HCT116 (cell line): ENCODE measurements at regions not wholly inside any gene's neighbourhood (a gene's known extent, or its start where the extent isn't known, plus 50 kb on each side); places are given as distances from the start of the nearest gene placed in this dataset.

Experiments used
- ATAC-seq: fragments of 200-7000 bp; cut with Tn5 transposase; 2 replicates; pipeline ENCODE4 v1.9.1; 2020; ENCODE audit warnings: mild to moderate bottlenecking, moderate library complexity
- BruUV-seq: library from RNA; stranded (reverse); fragments of 400-500 nt; replicated peaks from 2 replicates; lab custom pipeline; 2021; lab: Mats Ljungman, UMichigan
- CTCF ChIA-PET: fragments of 300-600 bp; sonication (Branson Sonifier 250); formaldehyde crosslinking; loops from one replicate; lab custom pipeline; 2021; ENCODE audit warnings: antibody characterized with exemption; lab: Charles Lee
- POLR2A ChIA-PET: fragments of 300-600, 350-600 bp; sonication (Branson Sonifier 250); formaldehyde crosslinking; loops from one replicate; lab custom pipeline; 2021; ENCODE audit warnings: antibody characterized with exemption; lab: Charles Lee
- RAD21 ChIA-PET, 2 experiments: fragments of 300-600 bp; sonication (Branson Sonifier 250); formaldehyde crosslinking; loops; one replicate each; lab custom pipeline; 2023; ENCODE audit warnings: low total read pairs in 2 of 2; ENCODE audit not compliant: uncharacterized antibody in 2 of 2, unreplicated experiment in 2 of 2, low non-redundant PET in 1 of 2; lab: Charles Lee
- DNase-seq: peaks from one replicate; pipeline ENCODE4 v3.0.0-alpha.2; 2010; ENCODE audit warnings: low read depth, low spot score
- H2AFZ ChIP-seq: fragments of 200-600 bp; shearing (Covaris generic), sonication (generic); 2 replicates; pipeline ENCODE4 v1.6.1; 2017; ENCODE audit warnings: low read depth, mixed run types, mixed read lengths, antibody characterized with exemption, low read length; ENCODE audit not compliant: poor library complexity, severe bottlenecking
- H3K27ac ChIP-seq: 2 replicates; pipeline ENCODE4 v1.5.1; 2012; ENCODE audit warnings: low read depth, low read length
- H3K27me3 ChIP-seq: fragments of 200-600 bp; sonication (generic); 2 replicates; pipeline ENCODE4 v1.6.1; 2016; ENCODE audit warnings: mixed run types, low read length, mixed read lengths; ENCODE audit not compliant: insufficient read depth
- H3K36me3 ChIP-seq, 2 experiments: fragments of 200-500 bp in 1 of 2; fragments of 200-600 bp in 1 of 2; sonication (Bioruptor generic) in 1 of 2; sonication (generic) in 1 of 2; 2 replicates each; pipeline versions ENCODE4 v1.5.1 to v1.6.1; 2014 to 2016; ENCODE audit warnings: low read length in 2 of 2, inconsistent platforms in 1 of 2, mixed read lengths in 1 of 2, mixed run types in 1 of 2; ENCODE audit not compliant: insufficient read depth in 2 of 2, control insufficient read depth in 1 of 2
- H3K4me1 ChIP-seq, 2 experiments: fragments of 200-600 bp in 1 of 2; sonication (generic) in 1 of 2; 2 replicates each; pipeline versions ENCODE4 v1.5.1 to v1.6.1; 2012 to 2017; ENCODE audit warnings: low read length in 2 of 2, inconsistent platforms in 1 of 2, mild to moderate bottlenecking in 1 of 2, mixed read lengths in 1 of 2, mixed run types in 1 of 2, moderate library complexity in 1 of 2; ENCODE audit not compliant: insufficient read depth in 2 of 2, control insufficient read depth in 1 of 2
- H3K4me2 ChIP-seq: fragments of 200-600 bp; sonication (generic); 2 replicates; pipeline ENCODE4 v1.6.1; 2017; ENCODE audit warnings: mixed run types, low read length, mixed read lengths
- H3K4me3 ChIP-seq, 2 experiments: fragments of 200-600 bp in 1 of 2; sonication (generic) in 1 of 2; replicated peaks in 1 of 2; 2 replicates each; pipeline ENCODE4 v1.5.1; 2011 to 2016; ENCODE audit warnings: low read length in 2 of 2, control low read depth in 1 of 2, low read depth in 1 of 2, mild to moderate bottlenecking in 1 of 2, mixed read lengths in 1 of 2, mixed run types in 1 of 2
- H3K79me2 ChIP-seq: fragments of 200-600 bp; sonication (generic); 2 replicates; pipeline ENCODE4 v1.6.1; 2017; ENCODE audit warnings: mild to moderate bottlenecking, mixed run types, low read length, moderate library complexity, mixed read lengths; ENCODE audit not compliant: insufficient read depth
- H3K9ac ChIP-seq: fragments of 200-600 bp; sonication (generic); 2 replicates; pipeline ENCODE4 v1.6.1; 2016; ENCODE audit warnings: low read length, mixed read lengths
- H3K9me2 ChIP-seq: fragments of 200-600 bp; sonication (generic), shearing (Covaris generic); 2 replicates; pipeline ENCODE4 v1.6.1; 2017; ENCODE audit warnings: mixed run types, mild to moderate bottlenecking, moderate library complexity; ENCODE audit not compliant: insufficient read depth
- H3K9me3 ChIP-seq, 2 experiments: fragments of 200-500 bp in 1 of 2; fragments of 200-600 bp in 1 of 2; sonication (Bioruptor generic) in 1 of 2; sonication (generic) in 1 of 2; 2 replicates each; pipeline ENCODE4 v1.6.1; 2014 to 2017; ENCODE audit warnings: low read length in 2 of 2, mixed read lengths in 2 of 2, inconsistent platforms in 1 of 2, low read depth in 1 of 2, mild to moderate bottlenecking in 1 of 2, mixed run types in 1 of 2, moderate library complexity in 1 of 2; ENCODE audit not compliant: control insufficient read depth in 1 of 2, insufficient read depth in 1 of 2
- H4K20me1 ChIP-seq: fragments of 200-600 bp; sonication (generic), shearing (Covaris generic); 2 replicates; pipeline ENCODE4 v1.6.1; 2017; ENCODE audit warnings: mixed run types, mild to moderate bottlenecking, moderate library complexity; ENCODE audit not compliant: insufficient read depth
- CBX3 ChIP-seq: IDR thresholded peaks from 2 replicates; pipeline ENCODE4 v1.6.1; 2012; ENCODE audit warnings: low read depth
- CEBPB ChIP-seq: IDR thresholded peaks from 2 replicates; pipeline ENCODE4 v1.6.1; 2012; ENCODE audit warnings: low read depth
- EGR1 ChIP-seq: IDR thresholded peaks from 2 replicates; pipeline ENCODE4 v1.6.1; 2012; ENCODE audit warnings: low read depth
- ELF1 ChIP-seq: IDR thresholded peaks from 2 replicates; pipeline ENCODE4 v1.6.1; 2012; ENCODE audit warnings: low read depth, borderline replicate concordance
- EZH2 ChIP-seq: fragments of 200-600 bp; sonication (generic); IDR thresholded peaks from 2 replicates; pipeline ENCODE4 v1.6.1; 2017; ENCODE audit warnings: antibody characterized with exemption, mixed run types
- EZH2phosphoT487 ChIP-seq: fragments of 200-600 bp; IDR thresholded peaks from 2 replicates; pipeline ENCODE4 v1.6.1; 2018; ENCODE audit warnings: antibody characterized with exemption, borderline replicate concordance
- FOSL1 ChIP-seq: IDR thresholded peaks from 2 replicates; pipeline ENCODE4 v1.6.1; 2012; ENCODE audit warnings: low read depth
- POLR2A ChIP-seq: IDR thresholded peaks from 2 replicates; pipeline ENCODE4 v1.7.0; 2011; ENCODE audit warnings: borderline replicate concordance; ENCODE audit not compliant: insufficient read depth, insufficient read length; ENCODE audit errors: extremely low read depth
- RAD21 ChIP-seq: IDR thresholded peaks from 2 replicates; pipeline ENCODE4 v1.6.1; 2012; ENCODE audit warnings: low read depth, mild to moderate bottlenecking
- SIN3A ChIP-seq: IDR thresholded peaks from 2 replicates; pipeline ENCODE4 v1.6.1; 2012; ENCODE audit warnings: low read depth
- SP1 ChIP-seq: IDR thresholded peaks from 2 replicates; pipeline ENCODE4 v1.6.1; 2012; ENCODE audit warnings: low read depth
- SRF ChIP-seq: IDR thresholded peaks from 2 replicates; pipeline ENCODE4 v1.6.1; 2012; ENCODE audit warnings: low read depth
- TCF7L2 ChIP-seq: IDR thresholded peaks from 2 replicates; pipeline ENCODE4 v1.7.0; 2011; ENCODE audit warnings: borderline replicate concordance, inconsistent platforms; ENCODE audit not compliant: insufficient read depth, insufficient read length; ENCODE audit errors: extremely low read depth
- YY1 ChIP-seq: IDR thresholded peaks from 2 replicates; pipeline ENCODE4 v1.6.1; 2011; ENCODE audit warnings: low read length, low read depth, moderate library complexity, mild to moderate bottlenecking; ENCODE audit not compliant: insufficient replicate concordance; ENCODE audit errors: extremely low read depth
- ZFX ChIP-seq: fragments of 450-650 bp; IDR thresholded peaks from 2 replicates; pipeline ENCODE4 v1.6.1; 2017
- ZNF274 ChIP-seq: fragments of 200-500 bp; sonication (Bioruptor generic); IDR thresholded peaks from 2 replicates; pipeline ENCODE4 v1.6.1; 2014; ENCODE audit warnings: mild to moderate bottlenecking, low read depth, low read length, inconsistent platforms
- intact Hi-C: fragments of 100-400 bp; cut with micrococcal nuclease; formaldehyde crosslinking; loops from 2 replicates; pipeline ENCODE4 v1.10.0; 2022
- TF ChIP-seq, protein P1 (sequence below): IDR thresholded peaks from 2 replicates; pipeline ENCODE4 v1.6.1; 2012; ENCODE audit warnings: low read depth
- TF ChIP-seq, protein P2 (sequence below): IDR thresholded peaks from 2 replicates; pipeline ENCODE4 v1.6.1; 2012
- TF ChIP-seq, protein P3 (sequence below): IDR thresholded peaks from 2 replicates; pipeline ENCODE4 v1.6.1; 2012
- TF ChIP-seq, protein P4 (sequence below), 3 experiments: fragments of 200-600 bp in 1 of 3; sonication (generic) in 1 of 3; IDR thresholded peaks in 2 of 3; conservative IDR thresholded peaks in 1 of 3; 2 replicates each; pipeline ENCODE4 v1.5.1; 2012 to 2017; ENCODE audit warnings: low read depth in 2 of 3, low read length in 2 of 3, antibody characterized with exemption in 1 of 3, borderline replicate concordance in 1 of 3, control low read depth in 1 of 3, mild to moderate bottlenecking in 1 of 3, mixed read lengths in 1 of 3, mixed run types in 1 of 3, moderate library complexity in 1 of 3; ENCODE audit not compliant: insufficient read depth in 1 of 3

- CTCF ChIA-PET, result no interaction called here
- Histone ChIP-seq H3K79me2 (no peaks in the 10 kb centered on the region), H3K36me3 (no peaks in the 10 kb centered on the region)
- intact Hi-C loops, result no loop called here
- TF ChIP-seq CBX3, result no peak
- TF ChIP-seq RAD21, result no peak
- TF ChIP-seq TCF7L2, result no peak
- TF ChIP-seq ZNF274, result no peak
- TF ChIP-seq POLR2A, result no peak
- TF ChIP-seq, protein P1, sequence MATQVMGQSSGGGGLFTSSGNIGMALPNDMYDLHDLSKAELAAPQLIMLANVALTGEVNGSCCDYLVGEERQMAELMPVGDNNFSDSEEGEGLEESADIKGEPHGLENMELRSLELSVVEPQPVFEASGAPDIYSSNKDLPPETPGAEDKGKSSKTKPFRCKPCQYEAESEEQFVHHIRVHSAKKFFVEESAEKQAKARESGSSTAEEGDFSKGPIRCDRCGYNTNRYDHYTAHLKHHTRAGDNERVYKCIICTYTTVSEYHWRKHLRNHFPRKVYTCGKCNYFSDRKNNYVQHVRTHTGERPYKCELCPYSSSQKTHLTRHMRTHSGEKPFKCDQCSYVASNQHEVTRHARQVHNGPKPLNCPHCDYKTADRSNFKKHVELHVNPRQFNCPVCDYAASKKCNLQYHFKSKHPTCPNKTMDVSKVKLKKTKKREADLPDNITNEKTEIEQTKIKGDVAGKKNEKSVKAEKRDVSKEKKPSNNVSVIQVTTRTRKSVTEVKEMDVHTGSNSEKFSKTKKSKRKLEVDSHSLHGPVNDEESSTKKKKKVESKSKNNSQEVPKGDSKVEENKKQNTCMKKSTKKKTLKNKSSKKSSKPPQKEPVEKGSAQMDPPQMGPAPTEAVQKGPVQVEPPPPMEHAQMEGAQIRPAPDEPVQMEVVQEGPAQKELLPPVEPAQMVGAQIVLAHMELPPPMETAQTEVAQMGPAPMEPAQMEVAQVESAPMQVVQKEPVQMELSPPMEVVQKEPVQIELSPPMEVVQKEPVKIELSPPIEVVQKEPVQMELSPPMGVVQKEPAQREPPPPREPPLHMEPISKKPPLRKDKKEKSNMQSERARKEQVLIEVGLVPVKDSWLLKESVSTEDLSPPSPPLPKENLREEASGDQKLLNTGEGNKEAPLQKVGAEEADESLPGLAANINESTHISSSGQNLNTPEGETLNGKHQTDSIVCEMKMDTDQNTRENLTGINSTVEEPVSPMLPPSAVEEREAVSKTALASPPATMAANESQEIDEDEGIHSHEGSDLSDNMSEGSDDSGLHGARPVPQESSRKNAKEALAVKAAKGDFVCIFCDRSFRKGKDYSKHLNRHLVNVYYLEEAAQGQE, result no peak
- TF ChIP-seq SIN3A, result no peak
- TF ChIP-seq CEBPB, result no peak
- no peak for TF ChIP-seq SP1
- TF ChIP-seq FOSL1, result no peak
- no peak for TF ChIP-seq ZFX
- no peak for TF ChIP-seq SRF
- TF ChIP-seq EZH2phosphoT487, result no peak
- TF ChIP-seq ELF1, result no peak
- TF ChIP-seq YY1, result no peak
- TF ChIP-seq, protein P2, sequence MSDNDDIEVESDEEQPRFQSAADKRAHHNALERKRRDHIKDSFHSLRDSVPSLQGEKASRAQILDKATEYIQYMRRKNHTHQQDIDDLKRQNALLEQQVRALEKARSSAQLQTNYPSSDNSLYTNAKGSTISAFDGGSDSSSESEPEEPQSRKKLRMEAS, result no peak
- TF ChIP-seq, protein P3, sequence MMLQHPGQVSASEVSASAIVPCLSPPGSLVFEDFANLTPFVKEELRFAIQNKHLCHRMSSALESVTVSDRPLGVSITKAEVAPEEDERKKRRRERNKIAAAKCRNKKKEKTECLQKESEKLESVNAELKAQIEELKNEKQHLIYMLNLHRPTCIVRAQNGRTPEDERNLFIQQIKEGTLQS, result no peak
- TF ChIP-seq EZH2, result no peak
- TF ChIP-seq EGR1, result no peak
- TF ChIP-seq, protein P4, sequence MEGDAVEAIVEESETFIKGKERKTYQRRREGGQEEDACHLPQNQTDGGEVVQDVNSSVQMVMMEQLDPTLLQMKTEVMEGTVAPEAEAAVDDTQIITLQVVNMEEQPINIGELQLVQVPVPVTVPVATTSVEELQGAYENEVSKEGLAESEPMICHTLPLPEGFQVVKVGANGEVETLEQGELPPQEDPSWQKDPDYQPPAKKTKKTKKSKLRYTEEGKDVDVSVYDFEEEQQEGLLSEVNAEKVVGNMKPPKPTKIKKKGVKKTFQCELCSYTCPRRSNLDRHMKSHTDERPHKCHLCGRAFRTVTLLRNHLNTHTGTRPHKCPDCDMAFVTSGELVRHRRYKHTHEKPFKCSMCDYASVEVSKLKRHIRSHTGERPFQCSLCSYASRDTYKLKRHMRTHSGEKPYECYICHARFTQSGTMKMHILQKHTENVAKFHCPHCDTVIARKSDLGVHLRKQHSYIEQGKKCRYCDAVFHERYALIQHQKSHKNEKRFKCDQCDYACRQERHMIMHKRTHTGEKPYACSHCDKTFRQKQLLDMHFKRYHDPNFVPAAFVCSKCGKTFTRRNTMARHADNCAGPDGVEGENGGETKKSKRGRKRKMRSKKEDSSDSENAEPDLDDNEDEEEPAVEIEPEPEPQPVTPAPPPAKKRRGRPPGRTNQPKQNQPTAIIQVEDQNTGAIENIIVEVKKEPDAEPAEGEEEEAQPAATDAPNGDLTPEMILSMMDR (IDR thresholded peaks at IDR 0.05 in 2 of 3, conservative IDR thresholded peaks at IDR 0.05 in 1 of 3; ENCODE audit: borderline replicate concordance in 1 of 3, insufficient read depth in 1 of 3, low read depth in 2 of 3, low read length in 2 of 3), result no peak
- TF ChIP-seq, all 23 proteins: peak for 0
- DNase-seq, result no peak
- H3K27ac ChIP-seq, result no peak overlapping the region
- ChIA-PET RAD21 (no interaction called here), POLR2A (no interaction called here)
- no TSS peak for BruUV-seq
- no peak overlapping the region for H3K4me3 ChIP-seq
- ATAC-seq, result no peak
- H4K20me1 ChIP-seq, result no peaks in the 10 kb centered on the region
- H3K4me1 ChIP-seq, result no peaks in the 10 kb centered on the region
- no peaks in the 10 kb centered on the region for H3K9me2 ChIP-seq
- H3K27me3 ChIP-seq, result peaks cover 10% of the 10 kb centered on the region; the same call in 1 of the 2 replicates
- no peak overlapping the region for H2AFZ ChIP-seq
- no peak overlapping the region for H3K4me2 ChIP-seq
- no peak overlapping the region for H3K9ac ChIP-seq
- no peaks in the 10 kb centered on the region for H3K9me3 ChIP-seq
Observed at GRCh38 chr6:159473475-159474263, 219.4 kb downstream of the SOD2 start.
